SK-N-SH treated with all-trans-retinoic acid at 6 μM for 48 hours (cell line): ENCODE measurements at regions not wholly inside any gene's neighbourhood (a gene's known extent, or its start where the extent isn't known, plus 50 kb on each side); places are given as distances from the start of the nearest gene placed in this dataset.

Experiments used
- ATAC-seq: fragments of 200-7000 bp; cut with Tn5 transposase; 3 replicates; pipeline ENCODE4 v1.9.1; 2020; ENCODE audit warnings: mild to moderate bottlenecking, moderate library complexity
- ARNTL ChIP-seq: fragments of 450-650 bp; formaldehyde crosslinking; IDR thresholded peaks from 2 replicates; pipeline ENCODE4 v1.5.0; 2020; ENCODE audit warnings: low read depth, mild to moderate bottlenecking, moderate library complexity, borderline replicate concordance
- BACH2 ChIP-seq: fragments of 250-450 bp; sonication (Bioruptor Pico); IDR thresholded peaks from 2 replicates; pipeline ENCODE4 v1.9.0; 2021; ENCODE audit warnings: mild to moderate bottlenecking, borderline replicate concordance
- CREB5 ChIP-seq: fragments of 250-450 bp; sonication (Bioruptor Pico); IDR thresholded peaks from 2 replicates; pipeline ENCODE4 v1.5.1; 2020; ENCODE audit warnings: low read depth, mild to moderate bottlenecking, moderate library complexity
- CSDC2 ChIP-seq: fragments of 250-450 bp; sonication (Bioruptor Pico); IDR thresholded peaks from 2 replicates; pipeline ENCODE4 v1.5.0; 2020; ENCODE audit warnings: mild to moderate bottlenecking, moderate library complexity
- CSRNP3 ChIP-seq: fragments of 250-450 bp; sonication (Bioruptor Pico); IDR thresholded peaks from 2 replicates; pipeline ENCODE4 v1.5.1; 2021; ENCODE audit warnings: mild to moderate bottlenecking, moderate library complexity
- ESRRG ChIP-seq: fragments of 250-450 bp; sonication (Bioruptor Pico); IDR thresholded peaks from 2 replicates; pipeline ENCODE4 v1.6.1; 2021; ENCODE audit warnings: mild to moderate bottlenecking
- GLIS3 ChIP-seq: fragments of 250-450 bp; sonication (Bioruptor Pico); IDR thresholded peaks from 2 replicates; pipeline ENCODE4 v1.5.0; 2020; ENCODE audit warnings: mild to moderate bottlenecking, moderate library complexity
- ISL1 ChIP-seq: fragments of 250-450 bp; sonication (Bioruptor Pico); IDR thresholded peaks from 2 replicates; pipeline ENCODE4 v2.1.2; 2022; ENCODE audit warnings: mild to moderate bottlenecking, moderate library complexity
- OSR1 ChIP-seq: fragments of 250-450 bp; sonication (Bioruptor Pico); IDR thresholded peaks from 2 replicates; pipeline ENCODE4 v1.8.0; 2022; ENCODE audit warnings: moderate library complexity, mild to moderate bottlenecking, inconsistent platforms
- PPARA ChIP-seq: fragments of 250-450 bp; sonication (Bioruptor Pico); IDR thresholded peaks from 2 replicates; pipeline ENCODE4 v1.5.0; 2020; ENCODE audit warnings: mild to moderate bottlenecking, borderline replicate concordance
- SNAI2 ChIP-seq: fragments of 250-450 bp; sonication (Bioruptor Pico); IDR thresholded peaks from 2 replicates; pipeline ENCODE4 v1.5.0; 2020; ENCODE audit warnings: mild to moderate bottlenecking, moderate library complexity
- TCF4 ChIP-seq: fragments of 250-450 bp; sonication (Bioruptor Pico); IDR thresholded peaks from 2 replicates; pipeline ENCODE4 v1.8.0; 2021; ENCODE audit warnings: mild to moderate bottlenecking, moderate library complexity, borderline replicate concordance
- TOX ChIP-seq: fragments of 250-450 bp; sonication (Bioruptor Pico); IDR thresholded peaks from 2 replicates; pipeline ENCODE4 v1.8.0; 2021; ENCODE audit warnings: mild to moderate bottlenecking, moderate library complexity, borderline replicate concordance
- ZC3H10 ChIP-seq: fragments of 250-450 bp; sonication (Bioruptor Pico); IDR thresholded peaks from 2 replicates; pipeline ENCODE4 v1.5.1; 2021; ENCODE audit warnings: mild to moderate bottlenecking, moderate library complexity
- ZFP3 ChIP-seq: fragments of 250-450 bp; sonication (Bioruptor Pico); IDR thresholded peaks from 2 replicates; pipeline ENCODE4 v1.5.0; 2020; ENCODE audit warnings: mild to moderate bottlenecking, moderate library complexity
- ZFP30 ChIP-seq: fragments of 450-650 bp; formaldehyde crosslinking; IDR thresholded peaks from 2 replicates; pipeline ENCODE4 v1.5.0; 2022; ENCODE audit warnings: mild to moderate bottlenecking, moderate library complexity
- ZNF565 ChIP-seq: fragments of 450-650 bp; formaldehyde crosslinking; conservative IDR thresholded peaks from 2 replicates; pipeline ENCODE4 v1.5.0; 2020; ENCODE audit warnings: low read depth, mild to moderate bottlenecking, moderate library complexity
- TF ChIP-seq, protein P1 (sequence below): fragments of 250-450 bp; sonication (Bioruptor Pico); IDR thresholded peaks from 2 replicates; pipeline ENCODE4 v1.8.0; 2021; ENCODE audit warnings: low read depth, mild to moderate bottlenecking, moderate library complexity, borderline replicate concordance
- TF ChIP-seq, protein P2 (sequence below): fragments of 250-450 bp; sonication (Bioruptor Pico); IDR thresholded peaks from 2 replicates; pipeline ENCODE4 v1.5.0; 2020; ENCODE audit warnings: mild to moderate bottlenecking, moderate library complexity

DNA sequence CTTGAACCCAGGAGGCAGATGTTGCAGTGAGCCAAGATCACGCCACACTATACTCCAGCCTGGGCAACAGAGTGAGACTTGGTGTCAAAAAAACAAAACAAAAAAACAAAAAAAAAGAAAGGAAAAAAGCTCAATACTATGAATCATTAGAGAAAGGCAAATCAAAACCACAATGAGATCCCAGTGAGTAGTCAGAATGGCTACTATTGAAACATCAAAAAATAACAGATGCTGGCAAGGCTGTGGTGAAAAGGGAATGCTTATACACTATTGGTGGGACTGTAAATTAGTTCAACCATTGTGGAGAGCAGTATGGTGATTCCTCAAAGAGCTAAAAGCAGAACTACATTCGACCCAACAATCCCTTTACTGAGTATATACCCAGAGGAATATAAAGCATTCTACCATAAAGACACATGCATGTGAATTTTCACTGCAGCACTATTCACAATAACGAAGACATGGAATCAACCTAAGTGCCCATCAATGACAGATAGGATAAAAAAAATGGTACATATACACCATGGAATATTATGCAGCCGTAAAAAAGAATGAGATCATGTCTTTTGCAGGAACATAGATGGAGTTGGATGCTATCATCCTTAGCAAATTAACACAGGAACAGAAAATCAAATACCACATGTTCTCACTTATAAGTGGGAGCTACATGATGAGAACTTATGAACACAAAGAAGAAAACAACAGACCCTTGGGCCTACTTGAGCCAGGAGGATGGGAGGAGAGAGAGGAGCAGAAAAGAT is 81.9 kb upstream of the ARRDC3 start:
- ATAC-seq, result no peak
- TF ChIP-seq ZFP3 (CRISPR knock-in tag), result no peak
- no peak for TF ChIP-seq TOX (CRISPR knock-in tag)
- TF ChIP-seq TCF4 (CRISPR knock-in tag), result no peak
- TF ChIP-seq CREB5 (CRISPR knock-in tag), result no peak
- no peak for TF ChIP-seq ARNTL
- no peak for TF ChIP-seq ZFP30 (CRISPR knock-in tag)
- TF ChIP-seq ZC3H10, result no peak
- TF ChIP-seq ESRRG, result no peak
- no peak for TF ChIP-seq BACH2 (CRISPR knock-in tag)
- TF ChIP-seq GLIS3, result no peak
- TF ChIP-seq PPARA, result no peak

DNA sequence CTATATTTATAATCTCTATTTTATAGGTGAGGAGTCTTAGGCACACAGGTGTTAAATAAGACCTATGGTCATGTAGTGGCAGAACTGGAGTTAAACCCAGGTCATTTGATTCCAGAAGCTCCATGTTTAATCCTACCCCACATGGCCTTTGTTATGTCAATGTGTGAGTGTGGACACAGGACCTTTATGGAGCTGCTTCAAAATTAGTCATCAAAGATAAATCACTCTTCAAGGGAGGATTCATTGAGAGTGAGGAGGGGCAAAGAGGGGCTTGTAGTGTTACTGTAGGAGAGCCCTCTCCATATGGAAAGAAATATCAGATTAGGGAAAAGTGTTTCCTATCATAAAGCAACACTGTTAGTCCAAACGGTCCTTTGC is 74.6 kb upstream of the ARRDC3 start:
- TF ChIP-seq ARNTL, result no peak
- TF ChIP-seq OSR1 (CRISPR knock-in tag), result no peak
- no peak for TF ChIP-seq SNAI2 (CRISPR knock-in tag)
- TF ChIP-seq ZFP30 (CRISPR knock-in tag), result no peak
- no peak for TF ChIP-seq PPARA
- TF ChIP-seq, protein P1, sequence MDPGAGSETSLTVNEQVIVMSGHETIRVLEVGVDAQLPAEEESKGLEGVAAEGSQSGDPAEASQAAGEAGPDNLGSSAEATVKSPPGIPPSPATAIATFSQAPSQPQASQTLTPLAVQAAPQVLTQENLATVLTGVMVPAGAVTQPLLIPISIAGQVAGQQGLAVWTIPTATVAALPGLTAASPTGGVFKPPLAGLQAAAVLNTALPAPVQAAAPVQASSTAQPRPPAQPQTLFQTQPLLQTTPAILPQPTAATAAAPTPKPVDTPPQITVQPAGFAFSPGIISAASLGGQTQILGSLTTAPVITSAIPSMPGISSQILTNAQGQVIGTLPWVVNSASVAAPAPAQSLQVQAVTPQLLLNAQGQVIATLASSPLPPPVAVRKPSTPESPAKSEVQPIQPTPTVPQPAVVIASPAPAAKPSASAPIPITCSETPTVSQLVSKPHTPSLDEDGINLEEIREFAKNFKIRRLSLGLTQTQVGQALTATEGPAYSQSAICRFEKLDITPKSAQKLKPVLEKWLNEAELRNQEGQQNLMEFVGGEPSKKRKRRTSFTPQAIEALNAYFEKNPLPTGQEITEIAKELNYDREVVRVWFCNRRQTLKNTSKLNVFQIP (CRISPR knock-in tag), result no peak
- no peak for ATAC-seq

DNA sequence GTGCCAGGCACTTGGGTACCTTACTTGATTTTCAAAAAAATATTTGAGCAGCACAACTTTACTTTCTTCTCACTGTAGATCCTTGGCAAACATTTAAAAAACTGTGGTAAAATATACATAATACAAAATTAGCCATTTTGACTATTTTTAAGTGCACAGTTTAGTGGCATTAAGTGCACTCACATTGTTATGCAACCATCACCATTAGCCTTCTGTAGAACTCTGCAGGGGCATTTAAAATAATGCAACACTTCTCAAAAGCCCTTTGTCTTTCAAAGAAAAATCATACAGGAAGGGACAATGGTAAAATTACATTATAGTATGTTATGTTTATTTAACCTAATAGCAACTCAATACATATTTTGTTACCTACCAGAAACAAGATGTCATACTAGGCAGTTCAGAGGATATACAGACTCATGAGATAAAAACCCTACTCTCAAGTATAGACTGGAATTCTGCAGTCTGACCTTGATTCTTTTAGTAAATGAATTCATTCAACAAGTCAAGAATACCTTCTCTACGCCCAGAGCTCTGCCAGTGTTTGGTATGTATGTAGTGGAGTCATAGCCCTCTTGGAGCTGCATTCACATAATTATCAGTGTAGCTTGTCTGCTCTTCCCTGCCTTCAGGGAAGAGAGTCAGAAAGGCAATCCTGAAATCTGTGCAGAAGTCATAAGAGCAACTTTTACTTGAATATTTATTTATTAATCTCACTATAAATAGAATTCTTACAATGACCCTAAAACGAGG is 74.0 kb upstream of the ARRDC3 start:
- ATAC-seq, result no peak

More for the DNA sequence above, 74.0 kb upstream of the ARRDC3 start:
- TF ChIP-seq CSDC2 (CRISPR knock-in tag) (no peak), SNAI2 (CRISPR knock-in tag) (no peak), ZFP30 (CRISPR knock-in tag) (no peak), ISL1 (no peak), ZNF565 (CRISPR knock-in tag) (no peak), CSRNP3 (CRISPR knock-in tag) (no peak), ARNTL (no peak), TCF4 (CRISPR knock-in tag) (no peak), CREB5 (CRISPR knock-in tag) (no peak), GLIS3 (no peak)
- TF ChIP-seq, protein P2, sequence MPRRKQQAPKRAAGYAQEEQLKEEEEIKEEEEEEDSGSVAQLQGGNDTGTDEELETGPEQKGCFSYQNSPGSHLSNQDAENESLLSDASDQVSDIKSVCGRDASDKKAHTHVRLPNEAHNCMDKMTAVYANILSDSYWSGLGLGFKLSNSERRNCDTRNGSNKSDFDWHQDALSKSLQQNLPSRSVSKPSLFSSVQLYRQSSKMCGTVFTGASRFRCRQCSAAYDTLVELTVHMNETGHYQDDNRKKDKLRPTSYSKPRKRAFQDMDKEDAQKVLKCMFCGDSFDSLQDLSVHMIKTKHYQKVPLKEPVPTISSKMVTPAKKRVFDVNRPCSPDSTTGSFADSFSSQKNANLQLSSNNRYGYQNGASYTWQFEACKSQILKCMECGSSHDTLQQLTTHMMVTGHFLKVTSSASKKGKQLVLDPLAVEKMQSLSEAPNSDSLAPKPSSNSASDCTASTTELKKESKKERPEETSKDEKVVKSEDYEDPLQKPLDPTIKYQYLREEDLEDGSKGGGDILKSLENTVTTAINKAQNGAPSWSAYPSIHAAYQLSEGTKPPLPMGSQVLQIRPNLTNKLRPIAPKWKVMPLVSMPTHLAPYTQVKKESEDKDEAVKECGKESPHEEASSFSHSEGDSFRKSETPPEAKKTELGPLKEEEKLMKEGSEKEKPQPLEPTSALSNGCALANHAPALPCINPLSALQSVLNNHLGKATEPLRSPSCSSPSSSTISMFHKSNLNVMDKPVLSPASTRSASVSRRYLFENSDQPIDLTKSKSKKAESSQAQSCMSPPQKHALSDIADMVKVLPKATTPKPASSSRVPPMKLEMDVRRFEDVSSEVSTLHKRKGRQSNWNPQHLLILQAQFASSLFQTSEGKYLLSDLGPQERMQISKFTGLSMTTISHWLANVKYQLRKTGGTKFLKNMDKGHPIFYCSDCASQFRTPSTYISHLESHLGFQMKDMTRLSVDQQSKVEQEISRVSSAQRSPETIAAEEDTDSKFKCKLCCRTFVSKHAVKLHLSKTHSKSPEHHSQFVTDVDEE (CRISPR knock-in tag), result no peak
- TF ChIP-seq, protein P1 (CRISPR knock-in tag), result no peak
